Smooth muscle cell (in vitro differentiated cells): ENCODE measurements at regions not wholly inside any gene's neighbourhood (a gene's known extent, or its start where the extent isn't known, plus 50 kb on each side); places are given as distances from the start of the nearest gene placed in this dataset.

Experiments
- DNase-seq: peaks from one replicate; lab custom pipeline; 2025; ENCODE audit not compliant: unreplicated experiment; lab: John Stamatoyannopoulos, UW
- H2AFZ ChIP-seq: fragments of 200-600 bp; sonication (generic); 2 replicates; pipeline ENCODE4 v1.6.0; 2016; ENCODE audit warnings: antibody characterized with exemption, low read depth, mild to moderate bottlenecking
- H3F3A ChIP-seq: fragments of 200-600 bp; sonication (generic); 2 replicates; pipeline ENCODE4 v1.6.0; 2017; ENCODE audit warnings: antibody characterized with exemption, low read depth
- H3K27ac ChIP-seq: fragments of 200-600 bp; sonication (generic); 2 replicates; pipeline ENCODE4 v1.5.1; 2016; ENCODE audit warnings: low read depth, mild to moderate bottlenecking
- H3K27me3 ChIP-seq: fragments of 200-600 bp; sonication (generic); 2 replicates; pipeline ENCODE4 v1.6.1; 2016; ENCODE audit warnings: low read depth, mild to moderate bottlenecking
- H3K36me3 ChIP-seq: fragments of 200-600 bp; sonication (generic); 2 replicates; pipeline ENCODE4 v1.5.1; 2016; ENCODE audit warnings: low read depth
- H3K4me1 ChIP-seq: fragments of 200-600 bp; sonication (generic); 2 replicates; pipeline ENCODE4 v1.5.1; 2016; ENCODE audit warnings: low read depth
- H3K4me2 ChIP-seq: fragments of 200-600 bp; sonication (generic); 2 replicates; pipeline ENCODE4 v1.6.0; 2016; ENCODE audit warnings: mild to moderate bottlenecking
- H3K4me3 ChIP-seq: fragments of 200-600 bp; sonication (generic); 2 replicates; pipeline ENCODE4 v1.5.1; 2016; ENCODE audit warnings: mild to moderate bottlenecking
- H3K79me2 ChIP-seq: fragments of 200-600 bp; sonication (generic); 2 replicates; pipeline ENCODE4 v1.6.0; 2016; ENCODE audit warnings: low read depth, mild to moderate bottlenecking
- H3K9ac ChIP-seq: fragments of 200-600 bp; sonication (generic); 2 replicates; pipeline ENCODE4 v1.6.0; 2016; ENCODE audit warnings: low read depth
- H3K9me3 ChIP-seq: fragments of 200-600 bp; sonication (generic); replicated peaks from 2 replicates; pipeline ENCODE4 v1.5.1; 2016; ENCODE audit warnings: low read depth
- H4K20me1 ChIP-seq: fragments of 200-600 bp; sonication (generic); 2 replicates; pipeline ENCODE4 v1.6.0; 2016; ENCODE audit warnings: low read depth
- CTCF ChIP-seq: fragments of 200-600 bp; sonication (generic); IDR thresholded peaks from 2 replicates; pipeline ENCODE4 v1.5.1; 2017; ENCODE audit warnings: borderline replicate concordance, mild to moderate bottlenecking, antibody characterized with exemption; ENCODE audit not compliant: insufficient read depth, poor library complexity, severe bottlenecking
- WGBS: methylation state at CpG from one replicate; pipeline ENCODE4 v1.1.7; 2016; ENCODE audit warnings: low lambda C conversion rate; 5-methylcytosine and 5-hydroxymethylcytosine counted together

DNA sequence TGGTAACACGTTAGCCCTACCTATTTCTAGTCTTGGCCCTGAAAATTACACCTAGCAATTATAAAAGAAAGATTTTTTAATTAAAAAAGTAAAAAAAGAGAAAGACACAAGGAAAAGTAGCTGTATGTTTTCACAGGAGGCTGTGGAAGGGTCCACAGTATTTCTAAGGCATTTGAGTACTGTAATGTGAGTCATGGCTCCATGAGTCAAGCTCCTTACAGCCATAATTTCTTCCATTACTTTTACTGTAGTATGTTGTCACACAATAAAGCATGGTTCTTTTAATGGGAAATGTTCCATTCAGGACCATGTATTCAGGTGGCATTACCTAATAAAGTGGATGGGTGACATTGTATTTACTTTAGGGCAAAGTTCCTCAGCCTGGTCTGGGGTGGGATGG is 113.4 kb downstream of the GPR37 start:
- TF ChIP-seq CTCF, result no peak
- no peak overlapping the region for H3K27ac ChIP-seq
- no peak overlapping the region for H3K4me2 ChIP-seq
- WGBS, result 87% methylated on average over 1 of the region's 1 CpG
- H3K36me3 ChIP-seq, result no peaks in the 10 kb centered on the region
- no peaks in the 10 kb centered on the region for H3K9me3 ChIP-seq
- H3K9ac ChIP-seq, result no peak overlapping the region
- H2AFZ ChIP-seq, result no peak overlapping the region
- no peaks in the 10 kb centered on the region for H3F3A ChIP-seq
- DNase-seq, result no peak
- H4K20me1 ChIP-seq, result no peaks in the 10 kb centered on the region
- no peaks in the 10 kb centered on the region for H3K4me1 ChIP-seq
- H3K4me3 ChIP-seq, result no peak overlapping the region
- H3K27me3 ChIP-seq, result no peaks in the 10 kb centered on the region
- no peaks in the 10 kb centered on the region for H3K79me2 ChIP-seq

- no peaks in the 10 kb centered on the region for H3K27me3 ChIP-seq
- 89% methylated on average over 4 of the region's 4 CpGs for WGBS
Measured at GRCh38 chr7:124651136-124651535, 114.5 kb downstream of the GPR37 start.

DNA sequence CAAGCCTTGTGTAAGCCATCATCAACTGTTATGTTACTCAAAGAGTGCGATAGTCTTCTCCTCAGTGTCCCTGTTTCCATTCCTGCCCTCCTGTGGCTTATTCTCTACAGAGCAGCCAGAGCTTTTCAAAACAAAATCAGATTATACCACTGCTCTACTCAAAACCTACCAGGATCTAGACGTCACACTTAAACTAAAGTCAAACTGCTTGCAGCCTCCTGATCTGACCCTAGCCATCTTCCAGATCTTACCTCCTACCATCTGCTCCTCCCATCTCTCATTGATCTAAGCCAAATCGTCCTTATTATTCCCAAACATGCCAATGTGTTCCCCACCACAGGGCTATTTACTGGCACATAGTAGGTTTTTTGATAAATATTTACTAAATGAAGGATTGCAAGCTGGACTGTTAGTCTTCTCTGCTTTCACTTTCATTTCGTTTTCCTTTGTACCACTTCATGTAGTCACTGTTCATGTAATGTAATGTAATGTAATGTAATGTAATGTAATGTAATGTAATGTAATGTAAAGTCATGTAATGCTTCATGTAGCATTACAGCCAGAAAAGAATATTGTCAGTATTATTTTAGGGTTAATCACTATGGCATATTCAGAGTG is 116.1 kb downstream of the GPR37 start:
- H2AFZ ChIP-seq, result no peak overlapping the region

More at GRCh38 chr7:124651136-124651535, 114.5 kb downstream of the GPR37 start:
- Histone ChIP-seq H4K20me1 (no peaks in the 10 kb centered on the region), H3K36me3 (no peaks in the 10 kb centered on the region), H3K79me2 (no peaks in the 10 kb centered on the region), H3K9ac (no peak overlapping the region), H3K4me2 (no peak overlapping the region), H3F3A (no peaks in the 10 kb centered on the region), H3K4me1 (no peaks in the 10 kb centered on the region), H3K9me3 (no peaks in the 10 kb centered on the region), H3K4me3 (no peak overlapping the region), H3K27ac (no peak overlapping the region), H2AFZ (no peak overlapping the region)
- TF ChIP-seq CTCF, result no peak
- no peak for DNase-seq

More for the DNA sequence above, 116.1 kb downstream of the GPR37 start:
- Histone ChIP-seq H3K4me2 (no peak overlapping the region), H3K4me3 (no peak overlapping the region), H3K27me3 (no peaks in the 10 kb centered on the region), H3K27ac (no peak overlapping the region), H3K36me3 (no peaks in the 10 kb centered on the region), H3F3A (no peaks in the 10 kb centered on the region), H3K9ac (no peak overlapping the region), H3K4me1 (peaks cover 4% of the 10 kb centered on the region), H3K79me2 (no peaks in the 10 kb centered on the region), H3K9me3 (no peaks in the 10 kb centered on the region), H4K20me1 (no peaks in the 10 kb centered on the region)
- DNase-seq, result no peak
- TF ChIP-seq CTCF, result no peak
- WGBS, result 83% methylated on average over 4 of the region's 4 CpGs
